ENCODE measurements at regions not wholly inside any gene's neighbourhood (a gene's known extent, or its start where the extent isn't known, plus 50 kb on each side); places are given as distances from the start of the nearest gene placed in this dataset.

GRCh38 chr5:135163391-135163790 lies 129.4 kb upstream of the PITX1 start:
- no peak for DNase-seq
- CTCF ChIA-PET, result no interaction called here
- H3K4me1 ChIP-seq (ENCODE audit: control insufficient read depth in 1 of 2, insufficient read depth in 2 of 2, low read depth in 1 of 2, low read length in 1 of 2), result no peaks in the 10 kb centered on the region
- H3K4me2 ChIP-seq, result no peak overlapping the region
- H3K9me3 ChIP-seq, result no peaks in the 10 kb centered on the region
- TF ChIP-seq MEF2A (IDR thresholded peaks at IDR 0.05; ENCODE audit: borderline replicate concordance, low read depth), result no peak
- TF ChIP-seq ZBTB33 (IDR thresholded peaks at IDR 0.05; ENCODE audit: borderline replicate concordance, low read depth), result no peak
- TF ChIP-seq RFX5 (IDR thresholded peaks at IDR 0.05; ENCODE audit: low read length), result no peak
- TF ChIP-seq YY1 (IDR thresholded peaks at IDR 0.05; ENCODE audit: low read depth), result no peak
- TF ChIP-seq MAX (IDR thresholded peaks at IDR 0.05; ENCODE audit: low read depth), result no peak
- TF ChIP-seq PBX3 (IDR thresholded peaks at IDR 0.05), result no peak
- TF ChIP-seq EZH2phosphoT487 (IDR thresholded peaks at IDR 0.05; ENCODE audit: borderline replicate concordance, low read depth), result no peak
- no peak for TF ChIP-seq RCOR1 (IDR thresholded peaks at IDR 0.05; ENCODE audit: low read length)
- no peak for TF ChIP-seq FOXM1 (IDR thresholded peaks at IDR 0.05; ENCODE audit: low read depth)
- no peak for TF ChIP-seq CTCF (IDR thresholded peaks at IDR 0.05)
- TF ChIP-seq FOXJ3 (CRISPR knock-in tag; IDR thresholded peaks at IDR 0.05), result no peak
- no peaks in the 10 kb centered on the region for H3F3A ChIP-seq (replicated peaks; ENCODE audit: insufficient read depth)
- WGBS (ENCODE audit: low lambda C conversion rate), result 63% methylated on average over 4 of the region's 5 CpGs
- no peaks in the 10 kb centered on the region for H3K79me2 ChIP-seq (ENCODE audit: insufficient read depth)
- H3K9ac ChIP-seq, result no peak overlapping the region
- no peak overlapping the region for H3K27ac ChIP-seq (ENCODE audit: low read depth in 2 of 2, low read length in 1 of 2)
- POLR2A ChIA-PET, result no interaction called here
- H4K20me1 ChIP-seq (ENCODE audit: insufficient read depth), result no peaks in the 10 kb centered on the region
- H2AFZ ChIP-seq (ENCODE audit: low read depth), result no peak overlapping the region
- H3K27me3 ChIP-seq (ENCODE audit: insufficient read depth), result peaks cover 17% of the 10 kb centered on the region
- H3K9me2 ChIP-seq, result no peaks in the 10 kb centered on the region
- H3K36me3 ChIP-seq (replicated peaks in 1 of 2; ENCODE audit: control insufficient read depth in 1 of 2, insufficient read depth in 2 of 2, low read length in 1 of 2), result no peaks in the 10 kb centered on the region
- no peak overlapping the region for H3K4me3 ChIP-seq (ENCODE audit: low read depth in 2 of 2, low read length in 1 of 2)

- Histone ChIP-seq H3K9me2 (no peaks in the 10 kb centered on the region), H3K4me3 (ENCODE audit: low read depth in 2 of 2, low read length in 1 of 2) (no peak overlapping the region), H3K9ac (no peak overlapping the region), H3K27me3 (ENCODE audit: insufficient read depth) (peaks cover 11% of the 10 kb centered on the region), H3K4me2 (no peak overlapping the region), H4K20me1 (ENCODE audit: insufficient read depth) (no peaks in the 10 kb centered on the region), H3K36me3 (replicated peaks in 1 of 2; ENCODE audit: control insufficient read depth in 1 of 2, insufficient read depth in 2 of 2, low read length in 1 of 2) (no peaks in the 10 kb centered on the region), H3K4me1 (ENCODE audit: control insufficient read depth in 1 of 2, insufficient read depth in 2 of 2, low read depth in 1 of 2, low read length in 1 of 2) (no peaks in the 10 kb centered on the region), H3F3A (replicated peaks; ENCODE audit: insufficient read depth) (no peaks in the 10 kb centered on the region), H3K27ac (ENCODE audit: low read depth in 2 of 2, low read length in 1 of 2) (no peak overlapping the region), H2AFZ (ENCODE audit: low read depth) (no peak overlapping the region), H3K79me2 (ENCODE audit: insufficient read depth) (no peaks in the 10 kb centered on the region), H3K9me3 (no peaks in the 10 kb centered on the region)
- POLR2A ChIA-PET, result no interaction called here
- 28% methylated on average over 7 of the region's 9 CpGs for WGBS (ENCODE audit: low lambda C conversion rate)
- no peak for TF ChIP-seq MAX (IDR thresholded peaks at IDR 0.05; ENCODE audit: low read depth)
- no peak for TF ChIP-seq GABPA (IDR thresholded peaks at IDR 0.05; ENCODE audit: low read depth)
- DNase-seq, result no peak
- CTCF ChIA-PET, result interaction anchor here (0.9 kb wide), 1 partner anchor 100 kb away, joined by 3 read pairs; no protein-coding TSS in a partner anchor
These were observed 128.7 kb upstream of the PITX1 start for GRCh38 chr5:135162661-135163265.
